ENCODE measurements at regions not wholly inside any gene's neighbourhood (a gene's known extent, or its start where the extent isn't known, plus 50 kb on each side); places are given as distances from the start of the nearest gene placed in this dataset.
A peak's percentile ranks its signal among the peaks of the same experiment; 100 is the strongest.

- Histone ChIP-seq H3K9me3 (no peaks in the 10 kb centered on the region), H3K4me1 (no peaks in the 10 kb centered on the region), H3K36me3 (no peaks in the 10 kb centered on the region), H3K27me3 (no peaks in the 10 kb centered on the region), H3K27ac (no peak overlapping the region), H3K4me3 (no peak overlapping the region)
- TF ChIP-seq, protein P1, sequence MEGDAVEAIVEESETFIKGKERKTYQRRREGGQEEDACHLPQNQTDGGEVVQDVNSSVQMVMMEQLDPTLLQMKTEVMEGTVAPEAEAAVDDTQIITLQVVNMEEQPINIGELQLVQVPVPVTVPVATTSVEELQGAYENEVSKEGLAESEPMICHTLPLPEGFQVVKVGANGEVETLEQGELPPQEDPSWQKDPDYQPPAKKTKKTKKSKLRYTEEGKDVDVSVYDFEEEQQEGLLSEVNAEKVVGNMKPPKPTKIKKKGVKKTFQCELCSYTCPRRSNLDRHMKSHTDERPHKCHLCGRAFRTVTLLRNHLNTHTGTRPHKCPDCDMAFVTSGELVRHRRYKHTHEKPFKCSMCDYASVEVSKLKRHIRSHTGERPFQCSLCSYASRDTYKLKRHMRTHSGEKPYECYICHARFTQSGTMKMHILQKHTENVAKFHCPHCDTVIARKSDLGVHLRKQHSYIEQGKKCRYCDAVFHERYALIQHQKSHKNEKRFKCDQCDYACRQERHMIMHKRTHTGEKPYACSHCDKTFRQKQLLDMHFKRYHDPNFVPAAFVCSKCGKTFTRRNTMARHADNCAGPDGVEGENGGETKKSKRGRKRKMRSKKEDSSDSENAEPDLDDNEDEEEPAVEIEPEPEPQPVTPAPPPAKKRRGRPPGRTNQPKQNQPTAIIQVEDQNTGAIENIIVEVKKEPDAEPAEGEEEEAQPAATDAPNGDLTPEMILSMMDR (IDR thresholded peaks at IDR 0.05) = no peak
- DNase-seq = no peak
- intact Hi-C loops (cut with DNase I; ENCODE audit: low total_unique reads) = no loop called here
Measured at GRCh38 chr1:221109930-221110329, 230.7 kb downstream of the HLX start.

DNA sequence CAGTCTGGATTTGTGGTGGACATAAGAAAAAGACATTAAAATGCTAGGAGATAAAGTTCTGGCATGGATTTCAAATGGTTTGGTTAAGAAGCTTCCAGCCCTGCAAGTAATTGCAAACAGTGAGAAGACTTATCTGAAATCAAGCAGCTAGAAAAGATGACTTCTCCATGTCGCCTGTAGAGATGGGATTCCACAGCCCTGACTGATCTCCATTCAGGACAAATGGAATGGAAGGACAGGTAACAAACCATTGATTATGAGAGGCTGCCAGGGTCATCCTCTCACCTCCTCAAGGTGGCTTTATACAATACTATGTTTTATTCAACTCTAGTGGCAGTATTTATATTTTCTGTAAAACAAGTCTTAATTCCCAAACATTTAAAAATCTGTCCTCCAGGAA is 237.9 kb downstream of the HLX start:
- Histone ChIP-seq H3K27ac (peak overlapping the region in 1 of 2 donors; percentile 37), H3K9me3 (no peaks in the 10 kb centered on the region), H3K4me1 (peaks cover 0 to 26% (median 6%) of the 10 kb centered on the region in 4 donors), H3K27me3 (no peaks in the 10 kb centered on the region), H3K4me3 (no peak overlapping the region), H3K36me3 (no peaks in the 10 kb centered on the region)
- TF ChIP-seq, protein P1 (IDR thresholded peaks at IDR 0.05) = no peak
- no peak for DNase-seq
- intact Hi-C loops (cut with DNase I; ENCODE audit: low total_unique reads) = no loop called here

DNA sequence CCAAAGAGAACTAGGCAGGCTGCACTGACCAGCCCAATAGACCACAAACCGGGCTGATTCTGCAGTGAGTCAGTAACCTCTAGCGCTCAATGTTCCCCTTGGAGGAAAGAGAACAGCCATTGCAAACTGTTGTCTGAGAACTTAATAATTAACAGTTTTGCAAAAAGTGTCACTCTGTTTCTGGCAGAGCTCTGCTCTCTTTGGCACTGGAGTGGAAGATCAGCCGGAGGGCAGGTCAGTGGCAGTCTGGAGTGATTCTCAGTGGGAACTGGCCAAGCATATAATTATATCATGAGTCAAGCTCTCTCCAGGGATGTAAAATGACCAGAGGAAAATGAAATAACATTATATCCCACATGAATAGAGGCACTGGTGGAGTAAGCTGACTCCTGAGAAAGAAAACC is 238.3 kb downstream of the HLX start:
- Histone ChIP-seq H3K9me3 (no peaks in the 10 kb centered on the region), H3K27ac (peak overlapping the region; percentile 37 to 55), H3K4me3 (no peak overlapping the region), H3K4me1 (peaks cover 0 to 26% (median 6%) of the 10 kb centered on the region in 4 donors), H3K27me3 (no peaks in the 10 kb centered on the region), H3K36me3 (no peaks in the 10 kb centered on the region)
- TF ChIP-seq, protein P1 (IDR thresholded peaks at IDR 0.05) = no peak
- peak; percentile 47 to 73 for DNase-seq
- intact Hi-C loops (cut with DNase I; ENCODE audit: low total_unique reads) = no loop called here

DNA sequence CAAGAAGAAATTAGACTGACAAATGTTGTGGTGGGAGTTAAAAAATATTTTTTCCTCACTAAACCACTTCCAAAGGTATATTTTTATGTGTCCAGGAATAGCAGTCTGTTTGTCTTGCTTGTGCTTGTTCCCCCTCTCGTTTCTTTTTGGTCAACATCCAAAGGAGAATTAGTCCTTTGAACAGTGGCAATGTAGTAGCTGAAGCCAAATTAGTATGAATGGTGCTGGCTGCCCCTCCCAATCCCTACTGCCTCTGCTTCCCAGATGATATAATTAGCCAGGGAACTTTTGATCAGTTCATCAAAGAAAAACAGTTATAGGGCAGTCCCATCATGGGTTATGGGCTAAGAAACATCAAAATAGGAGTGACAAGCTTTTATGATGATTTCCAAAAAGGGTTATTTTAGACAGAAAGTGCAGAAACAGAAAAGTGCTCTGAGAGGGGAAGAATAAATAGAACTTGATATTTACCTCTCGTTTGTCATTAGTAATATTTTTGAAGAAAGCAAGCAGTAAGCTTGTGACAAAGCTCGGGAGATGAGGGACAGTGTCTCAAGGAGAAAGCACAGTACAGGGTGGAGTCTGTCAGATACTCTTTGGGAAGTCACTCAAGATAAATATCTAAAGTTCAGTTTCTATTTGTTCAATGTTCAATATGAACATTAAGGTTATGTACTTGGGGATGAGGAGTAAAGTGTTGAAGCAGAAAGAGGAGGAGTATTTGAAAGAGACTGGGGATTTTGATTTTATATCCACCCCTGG is 239.1 kb downstream of the HLX start:
- Histone ChIP-seq H3K4me1 (peaks cover 0 to 26% (median 6%) of the 10 kb centered on the region in 4 donors), H3K9me3 (no peaks in the 10 kb centered on the region), H3K4me3 (no peak overlapping the region), H3K36me3 (no peaks in the 10 kb centered on the region), H3K27ac (peak overlapping the region; percentile 37 to 55), H3K27me3 (no peaks in the 10 kb centered on the region)
- TF ChIP-seq, protein P1 (IDR thresholded peaks at IDR 0.05) = no peak
- intact Hi-C loops (cut with DNase I; ENCODE audit: low total_unique reads) = no loop called here
- no peak for DNase-seq

GRCh38 chr1:221118938-221119320 is 239.7 kb downstream of the HLX start:
- DNase-seq = no peak
- Histone ChIP-seq H3K27me3 (no peaks in the 10 kb centered on the region), H3K4me1 (peaks cover 0 to 26% (median 6%) of the 10 kb centered on the region in 4 donors), H3K27ac (no peak overlapping the region), H3K36me3 (no peaks in the 10 kb centered on the region), H3K9me3 (no peaks in the 10 kb centered on the region), H3K4me3 (no peak overlapping the region)
- TF ChIP-seq, protein P1 (IDR thresholded peaks at IDR 0.05) = no peak
- intact Hi-C loops (cut with DNase I; ENCODE audit: low total_unique reads) = no loop called here
